Esophagus mucosa (tissue), 1 donor: ENCODE measurements at regions not wholly inside any gene's neighbourhood (a gene's known extent, or its start where the extent isn't known, plus 50 kb on each side); places are given as distances from the start of the nearest gene placed in this dataset.

ENCODE experiments used
- ATAC-seq: fragments of 200-7000 bp; cut with Tn5 transposase; one replicate; pipeline ENCODE4 v1.9.1; 2020
- donor health status: DM: yes; HTN: yes; CAD: no.

GRCh38 chr14:42316693-42317092 is 710.0 kb downstream of the LRFN5 start:
- ATAC-seq: no peak

DNA sequence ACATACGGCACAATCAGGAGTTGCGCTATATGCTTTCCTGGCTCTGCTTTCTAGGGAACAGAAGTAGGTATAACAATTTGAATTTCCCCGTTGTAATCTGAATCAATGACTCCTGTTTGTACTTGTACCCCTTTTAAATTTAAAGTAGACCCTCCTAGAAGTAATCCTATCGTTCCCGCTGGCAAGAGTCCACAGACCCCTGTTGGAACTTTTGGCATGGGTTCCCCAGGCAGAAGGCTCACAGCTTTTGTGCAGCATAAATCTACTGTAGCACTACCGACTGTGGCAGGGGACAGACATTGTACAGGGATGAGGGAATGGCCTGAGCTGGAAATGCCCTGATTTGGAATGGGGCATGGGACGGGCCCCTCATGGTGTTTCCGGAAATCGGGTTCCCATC is 705.2 kb downstream of the LRFN5 start:
- no peak for ATAC-seq

- ATAC-seq: no peak
Observed at GRCh38 chr14:42307239-42307825, 700.7 kb downstream of the LRFN5 start.

GRCh38 chr14:42299692-42300091 is 693.0 kb downstream of the LRFN5 start:
- ATAC-seq: no peak

DNA sequence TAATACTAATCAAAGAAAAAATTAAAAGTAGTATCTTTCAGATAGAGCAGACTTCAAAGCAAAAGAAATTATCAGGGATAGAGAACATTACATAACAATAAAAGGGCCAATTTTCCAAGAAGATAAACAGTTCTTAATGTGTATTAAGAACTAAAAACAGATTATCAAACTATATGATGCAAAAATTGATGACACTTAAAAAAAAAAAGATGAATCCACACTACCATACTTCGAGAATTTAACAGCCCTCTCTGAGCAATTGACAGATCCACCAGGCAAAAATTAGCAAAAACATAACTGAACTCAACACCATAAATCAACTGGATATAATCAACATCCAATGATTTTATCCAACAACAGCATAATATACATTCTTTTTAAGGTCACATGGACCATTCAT is 686.5 kb downstream of the LRFN5 start:
- ATAC-seq: no peak

GRCh38 chr14:42277840-42278239 is 671.2 kb downstream of the LRFN5 start:
- no peak for ATAC-seq

DNA sequence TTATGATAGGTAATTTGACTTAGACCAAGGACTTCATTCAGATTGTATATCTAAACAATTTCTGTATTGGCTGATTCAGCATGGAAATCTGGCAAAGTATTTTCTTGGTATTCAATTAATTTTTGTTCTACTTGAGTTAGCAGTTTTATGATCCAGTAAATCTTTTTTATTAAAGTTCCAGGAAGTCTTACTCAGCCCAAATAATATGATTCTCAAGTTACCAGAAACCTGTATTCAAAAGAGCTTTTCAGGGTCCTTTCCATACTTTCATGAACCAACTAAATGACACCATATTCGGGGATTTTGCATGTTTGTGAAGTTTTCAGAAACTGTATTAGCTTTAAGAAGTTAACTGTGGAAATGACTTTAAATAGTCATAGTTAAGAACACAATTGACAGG is 662.6 kb downstream of the LRFN5 start:
- no peak for ATAC-seq

DNA sequence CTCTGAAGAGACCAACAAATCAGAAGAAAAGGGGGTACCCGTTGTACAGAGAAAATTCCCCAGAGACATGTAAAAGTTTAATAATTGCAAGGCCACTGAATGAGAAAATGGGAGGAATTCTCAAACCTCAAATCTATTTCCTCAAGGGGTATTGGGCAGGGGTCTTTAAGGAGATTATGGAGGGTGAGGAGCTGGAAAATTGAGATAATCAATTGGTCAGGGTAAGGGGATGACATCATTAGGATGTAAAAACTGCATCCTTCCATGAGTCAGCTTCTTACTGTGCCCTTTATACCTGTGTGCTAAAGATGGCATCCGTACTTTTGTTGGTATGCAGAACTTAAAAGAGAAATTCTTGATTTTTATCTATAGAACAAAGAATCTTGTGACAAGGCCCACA is 641.5 kb downstream of the LRFN5 start:
- no peak for ATAC-seq

DNA sequence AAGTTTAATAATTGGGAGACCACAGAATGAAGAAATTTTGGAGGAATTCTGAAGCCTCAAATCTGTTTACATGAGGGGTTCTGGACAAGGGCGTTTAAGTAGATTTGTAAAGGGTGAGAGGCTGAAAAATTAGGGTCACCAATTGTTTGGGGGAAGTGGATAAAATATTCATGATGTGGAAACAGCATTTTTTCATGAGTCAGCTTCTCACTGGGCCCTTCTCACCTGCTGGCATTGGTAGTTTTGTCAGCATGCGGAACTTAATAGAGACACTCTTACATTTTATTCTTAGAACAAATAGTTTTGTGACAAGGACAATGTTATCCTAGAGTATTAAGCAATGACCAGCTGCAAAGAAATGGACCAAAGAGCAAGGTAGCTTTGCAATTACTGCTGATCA is 634.4 kb downstream of the LRFN5 start:
- no peak for ATAC-seq

GRCh38 chr14:42229976-42230375 is 623.3 kb downstream of the LRFN5 start:
- ATAC-seq: no peak

DNA sequence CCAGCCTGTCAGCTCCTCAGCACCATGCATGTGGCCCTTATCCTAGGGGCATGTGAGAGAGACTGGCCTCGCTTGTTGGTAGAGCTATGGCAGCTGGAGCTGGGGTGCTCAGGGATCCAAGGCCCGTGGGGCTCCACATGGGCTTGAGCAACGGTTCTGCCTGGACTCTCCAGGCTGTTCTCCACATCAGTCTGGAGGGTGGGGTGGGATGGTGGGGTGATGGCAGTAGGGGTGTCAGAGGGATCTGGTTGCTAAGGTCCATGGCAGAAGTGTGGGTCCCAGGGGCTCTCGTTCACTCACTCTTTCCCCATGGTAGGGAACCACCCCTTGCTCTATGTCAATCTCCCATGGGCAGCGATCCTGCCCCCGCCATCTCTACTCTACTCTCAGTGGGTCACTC is 622.6 kb downstream of the LRFN5 start:
- ATAC-seq: no peak

DNA sequence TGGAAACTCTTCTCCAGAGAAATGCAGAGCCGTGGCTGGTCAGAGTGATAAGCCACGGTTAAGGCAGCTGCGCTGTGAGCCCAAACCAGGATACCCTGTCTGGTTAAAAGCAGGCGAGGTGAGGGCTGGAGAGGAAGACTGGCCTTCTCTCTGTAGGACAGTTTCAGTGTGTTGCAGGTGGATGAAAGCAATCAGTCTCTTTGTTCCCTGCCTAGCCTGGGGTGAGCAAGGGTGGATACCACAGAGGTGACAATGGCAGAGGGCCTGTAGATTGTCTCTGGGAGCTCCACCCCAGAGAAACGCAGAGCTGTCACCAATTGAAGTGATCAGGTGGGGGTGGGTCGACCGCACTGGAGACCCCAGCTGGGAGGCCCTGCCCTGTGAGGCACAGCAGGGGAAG is 621.9 kb downstream of the LRFN5 start:
- ATAC-seq: no peak

DNA sequence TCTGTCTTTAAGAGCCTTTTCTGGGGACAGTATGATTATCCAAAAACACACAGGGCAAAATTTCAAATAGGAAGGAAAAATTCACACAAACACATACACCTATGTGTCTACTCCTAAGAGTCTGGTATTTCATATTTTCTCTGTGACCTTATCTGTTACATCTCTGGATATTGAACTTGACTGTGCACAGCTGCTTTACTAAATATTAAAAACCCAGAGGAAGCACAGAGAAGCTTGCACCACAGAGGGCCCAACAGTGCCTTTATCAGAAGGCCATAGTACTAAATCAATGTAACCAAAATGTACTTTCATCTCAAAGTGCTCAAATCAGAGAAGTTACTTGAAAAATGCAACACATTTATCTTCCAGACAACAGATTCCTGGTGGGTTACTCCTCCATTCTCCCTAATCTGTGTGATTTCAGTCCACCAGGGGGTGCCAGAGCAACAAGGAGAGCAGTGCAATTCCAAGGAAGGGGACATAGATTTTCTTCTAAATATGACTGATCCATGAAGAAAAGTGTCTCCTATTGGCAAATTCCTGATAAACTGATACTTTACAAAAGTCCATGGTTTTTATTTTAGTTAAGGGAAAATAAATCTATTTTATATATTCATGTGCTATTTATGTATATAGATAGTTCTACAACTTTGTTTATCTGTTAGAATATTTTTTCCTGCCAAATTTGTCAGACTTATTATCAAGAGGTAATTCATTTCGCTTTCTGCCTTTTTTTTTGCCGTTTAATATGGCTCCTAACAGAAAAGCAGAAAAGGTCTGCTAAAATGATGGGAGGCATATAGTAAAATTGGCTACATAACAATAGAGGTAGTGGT is 617.6 kb downstream of the LRFN5 start:
- ATAC-seq: peak; percentile 46

DNA sequence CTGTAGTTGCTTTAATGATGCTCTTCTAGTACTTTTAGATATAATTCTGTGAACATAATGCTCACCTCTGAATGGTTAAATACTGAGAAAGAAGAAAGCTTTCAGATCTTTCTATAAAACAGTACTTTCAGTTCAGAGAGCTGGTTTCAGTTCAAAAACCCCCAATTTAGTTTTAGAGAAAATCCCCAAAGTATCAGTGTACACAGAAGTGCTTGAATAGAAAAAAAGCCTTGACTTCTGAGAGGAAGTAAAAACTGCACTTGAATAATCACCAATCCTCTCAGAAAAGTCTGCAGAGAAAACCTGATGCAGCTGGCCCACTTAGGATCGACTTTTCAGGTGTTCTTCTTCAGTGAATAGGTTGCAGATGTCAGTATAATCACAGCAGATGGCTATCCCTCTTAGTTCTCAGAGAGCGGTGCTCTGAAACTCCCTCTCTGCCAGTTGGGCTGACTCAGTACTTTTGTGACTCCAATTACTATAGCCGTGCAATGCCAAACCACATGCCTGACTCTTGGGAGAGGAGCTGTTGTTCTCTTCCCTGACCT is 616.3 kb downstream of the LRFN5 start:
- no peak for ATAC-seq

- no peak for ATAC-seq
Observed at GRCh38 chr14:42214981-42215491, 608.4 kb downstream of the LRFN5 start.

GRCh38 chr14:42200957-42201356 is 594.3 kb downstream of the LRFN5 start:
- ATAC-seq: no peak

- ATAC-seq: no peak
Observed at GRCh38 chr14:42198010-42198409, 591.3 kb downstream of the LRFN5 start.

DNA sequence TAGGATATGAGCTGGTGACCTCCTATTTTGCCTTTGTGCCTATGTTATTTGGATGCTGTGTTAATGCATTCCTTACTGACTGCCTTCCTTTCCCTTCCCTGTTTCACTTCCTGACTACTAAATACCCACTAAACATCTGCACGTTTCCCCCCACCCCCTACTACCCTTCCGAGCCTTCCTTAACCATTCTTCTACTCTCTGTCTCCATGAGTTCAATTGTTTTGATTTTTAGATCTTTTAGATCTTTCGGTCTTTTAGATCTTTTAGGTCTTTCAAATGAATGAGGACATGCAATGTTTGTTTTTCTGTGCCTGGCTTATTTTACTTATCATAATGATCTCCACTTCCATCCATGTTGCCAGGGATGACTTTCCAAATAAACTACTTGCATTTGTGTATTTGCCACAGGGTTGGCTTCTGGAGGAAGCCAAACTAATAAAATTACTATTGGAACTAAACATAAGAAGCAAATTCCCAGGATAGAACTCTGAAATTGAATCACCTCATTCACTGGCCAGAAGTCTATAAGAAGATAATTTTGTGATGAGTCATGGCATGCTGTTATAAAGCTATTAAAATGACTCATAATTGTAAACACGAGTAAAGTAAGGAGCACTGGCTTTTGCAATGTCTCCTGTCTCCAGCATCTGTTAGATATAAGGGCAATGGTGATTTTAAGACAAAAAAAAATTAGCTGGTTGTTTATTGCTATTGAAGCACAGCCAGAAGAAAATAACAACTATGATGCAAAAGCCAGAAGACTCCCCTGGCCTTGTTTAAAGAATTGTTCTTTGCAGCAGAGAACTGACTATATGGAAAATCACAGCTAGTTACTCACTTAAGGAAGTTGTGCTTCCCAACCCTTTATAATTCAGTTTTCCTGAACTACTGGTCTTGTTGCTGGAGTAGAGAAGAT is 586.3 kb downstream of the LRFN5 start:
- peak; percentile 37 for ATAC-seq

DNA sequence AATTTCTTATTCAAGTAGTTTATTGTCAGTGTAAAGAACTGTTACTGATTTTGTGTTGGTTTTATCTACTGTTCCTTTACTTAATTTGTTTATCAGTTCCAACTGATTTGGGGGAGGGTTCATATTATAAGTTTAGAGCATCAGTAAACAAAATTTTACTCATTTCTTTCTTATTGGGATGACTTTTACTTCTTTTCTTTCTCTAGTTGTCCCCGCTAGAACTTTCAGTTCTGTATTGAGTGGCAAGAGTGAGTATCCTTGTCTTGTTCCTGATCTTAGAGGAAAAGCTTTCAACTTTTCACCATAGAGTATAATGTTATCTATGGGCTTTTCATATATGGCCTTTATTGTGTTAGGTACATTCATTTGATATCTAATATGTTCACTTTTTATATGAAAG is 584.1 kb downstream of the LRFN5 start:
- ATAC-seq: no peak

GRCh38 chr14:42187846-42188245 is 581.2 kb downstream of the LRFN5 start:
- ATAC-seq: no peak

GRCh38 chr14:42185718-42186117 is 579.0 kb downstream of the LRFN5 start:
- no peak for ATAC-seq

DNA sequence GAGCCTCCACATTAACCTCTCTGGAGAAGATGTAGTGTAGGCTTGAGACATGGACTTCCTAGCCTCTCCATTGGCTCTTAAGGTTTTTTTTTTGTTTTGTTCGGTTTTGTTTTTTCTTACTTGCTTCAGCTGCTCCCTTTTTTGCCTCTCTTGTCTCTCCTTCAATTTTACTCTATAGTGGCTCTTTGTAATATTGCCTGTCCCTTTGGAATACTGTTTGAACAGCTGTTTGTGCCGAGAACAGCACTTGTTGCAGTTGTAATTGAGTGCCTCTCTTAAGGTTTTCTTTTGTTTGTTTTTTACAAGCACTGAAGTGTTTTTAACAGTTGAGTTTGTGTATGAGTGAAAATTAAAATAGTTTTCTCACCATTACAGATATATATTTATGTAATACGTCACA is 567.7 kb downstream of the LRFN5 start:
- no peak for ATAC-seq

GRCh38 chr14:42173206-42173605 is 566.5 kb downstream of the LRFN5 start:
- no peak for ATAC-seq
